Effector CD8-positive, alpha-beta T cell (primary cell): ENCODE measurements at regions not wholly inside any gene's neighbourhood (a gene's known extent, or its start where the extent isn't known, plus 50 kb on each side); places are given as distances from the start of the nearest gene placed in this dataset.
"Not testable (repeated sequence)": the region's sequence is repeated elsewhere in the genome, so short reads cannot be mapped to it uniquely, and the experiment has no call there.

ENCODE experiments used
- DNase-seq: peaks from one replicate; lab custom pipeline; 2025; lab: John Stamatoyannopoulos, UW

DNA sequence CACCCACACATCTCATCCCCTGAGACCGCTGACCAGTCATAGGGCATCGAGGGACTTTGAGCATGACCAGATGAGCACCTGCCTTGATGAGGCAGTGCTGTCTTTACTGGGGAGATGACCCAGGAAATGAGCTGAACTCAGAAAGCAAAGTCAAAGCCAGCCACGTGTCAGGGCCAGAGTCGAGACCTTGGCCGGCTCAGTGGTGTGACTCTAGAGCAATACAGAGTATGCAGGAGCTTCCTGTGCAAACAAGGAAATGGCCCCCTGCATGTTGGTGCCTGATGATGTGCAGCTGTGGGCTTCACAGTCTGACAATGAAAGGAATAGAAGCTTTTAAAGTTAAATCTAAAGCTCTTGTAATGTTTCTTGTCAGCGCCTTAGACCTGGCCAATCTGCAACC is 332.9 kb downstream of the PCNX1 start:
- DNase-seq: no peak

DNA sequence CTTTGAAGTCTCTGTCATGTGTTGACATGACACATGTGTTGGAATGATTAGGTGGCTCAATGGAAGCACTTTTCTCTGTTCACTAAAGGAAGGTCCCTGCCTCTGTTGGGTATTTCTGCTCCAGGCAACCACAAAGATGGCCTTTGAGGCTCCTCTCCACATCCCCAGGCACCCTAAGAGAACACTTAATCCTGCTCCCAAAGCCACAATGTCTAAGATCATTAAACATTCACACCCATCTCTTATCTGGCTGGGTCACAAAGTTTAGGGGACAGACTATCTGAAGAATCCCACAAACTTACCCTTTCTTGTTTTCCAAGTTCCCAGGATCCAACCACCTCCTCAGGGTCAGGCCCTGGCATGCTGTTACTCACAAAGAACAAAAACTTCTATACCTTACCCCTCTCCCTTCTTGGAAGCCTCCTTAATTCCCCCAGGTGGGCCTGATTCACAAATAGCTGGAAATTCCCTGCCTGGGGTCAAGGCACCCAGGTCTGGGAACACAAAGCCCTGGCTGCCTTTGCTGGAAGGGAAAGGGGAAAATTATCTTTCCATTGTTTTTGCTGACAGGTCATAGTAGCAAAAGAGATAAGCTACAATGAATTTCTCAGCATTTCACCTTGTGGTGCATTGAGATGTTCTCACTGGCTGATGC is 333.7 kb downstream of the PCNX1 start:
- no peak for DNase-seq

DNA sequence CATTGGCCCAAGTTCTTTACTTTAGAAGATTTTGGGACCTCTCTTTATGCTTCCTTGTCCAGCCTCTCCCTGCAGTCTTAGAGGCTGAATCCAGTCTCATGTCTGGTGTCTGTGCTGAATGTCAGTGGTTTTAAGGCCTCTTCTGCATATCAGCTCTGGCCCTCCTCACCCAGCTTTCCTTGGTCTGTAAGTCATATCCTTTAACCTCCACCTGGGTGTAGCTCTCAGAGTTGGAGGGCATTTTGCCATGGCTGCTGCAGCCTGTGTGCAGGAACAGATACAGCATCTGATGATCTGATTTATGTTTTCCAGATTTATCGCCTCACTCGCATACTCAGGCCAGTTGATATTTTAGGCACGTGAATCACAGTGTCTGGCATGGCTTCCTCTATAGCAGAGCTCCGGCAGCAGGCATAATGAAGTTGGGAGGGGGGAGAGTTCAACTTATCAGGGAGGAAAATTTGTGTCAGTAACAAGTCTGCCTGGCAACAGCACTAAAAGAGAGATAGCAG is 335.0 kb downstream of the PCNX1 start:
- DNase-seq: no peak

DNA sequence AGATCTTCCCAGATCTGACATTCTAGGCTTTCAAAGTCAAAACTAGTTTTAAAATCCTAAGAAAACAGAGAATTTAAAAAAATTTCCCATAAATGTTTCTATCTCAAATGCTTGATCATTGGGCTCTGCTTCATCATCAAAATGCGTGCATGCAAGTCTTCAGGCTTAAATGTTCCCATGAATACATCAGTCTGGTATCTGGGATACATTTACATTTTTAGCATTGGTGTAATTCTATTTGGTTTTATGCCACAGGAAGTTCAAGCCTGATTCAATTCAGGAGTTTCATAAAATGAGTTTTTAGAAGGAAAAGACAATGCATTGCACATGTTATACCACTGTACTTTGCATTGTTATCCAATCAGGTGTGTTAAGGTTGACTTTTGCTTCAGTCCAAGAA is 336.4 kb downstream of the PCNX1 start:
- DNase-seq: no peak

DNA sequence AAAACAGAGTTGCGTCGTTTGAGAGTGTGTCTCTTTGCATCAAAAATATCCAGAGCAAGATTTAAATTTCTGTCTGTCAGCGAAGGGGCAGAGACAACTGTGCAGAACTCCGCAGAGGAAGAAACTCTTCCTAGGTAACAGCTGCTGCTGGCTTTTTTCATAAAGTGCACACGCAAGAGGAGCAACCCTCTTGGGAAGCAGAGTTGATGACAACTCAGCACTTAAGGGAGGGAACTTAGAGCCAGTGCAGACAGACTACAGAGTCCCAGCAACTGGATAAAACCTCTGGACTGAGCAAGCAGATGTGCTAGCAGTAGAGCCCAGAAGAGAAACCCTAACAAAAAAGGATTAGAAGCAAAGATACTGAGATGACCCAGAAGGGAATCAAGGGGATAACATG is 337.1 kb downstream of the PCNX1 start:
- no peak for DNase-seq

DNA sequence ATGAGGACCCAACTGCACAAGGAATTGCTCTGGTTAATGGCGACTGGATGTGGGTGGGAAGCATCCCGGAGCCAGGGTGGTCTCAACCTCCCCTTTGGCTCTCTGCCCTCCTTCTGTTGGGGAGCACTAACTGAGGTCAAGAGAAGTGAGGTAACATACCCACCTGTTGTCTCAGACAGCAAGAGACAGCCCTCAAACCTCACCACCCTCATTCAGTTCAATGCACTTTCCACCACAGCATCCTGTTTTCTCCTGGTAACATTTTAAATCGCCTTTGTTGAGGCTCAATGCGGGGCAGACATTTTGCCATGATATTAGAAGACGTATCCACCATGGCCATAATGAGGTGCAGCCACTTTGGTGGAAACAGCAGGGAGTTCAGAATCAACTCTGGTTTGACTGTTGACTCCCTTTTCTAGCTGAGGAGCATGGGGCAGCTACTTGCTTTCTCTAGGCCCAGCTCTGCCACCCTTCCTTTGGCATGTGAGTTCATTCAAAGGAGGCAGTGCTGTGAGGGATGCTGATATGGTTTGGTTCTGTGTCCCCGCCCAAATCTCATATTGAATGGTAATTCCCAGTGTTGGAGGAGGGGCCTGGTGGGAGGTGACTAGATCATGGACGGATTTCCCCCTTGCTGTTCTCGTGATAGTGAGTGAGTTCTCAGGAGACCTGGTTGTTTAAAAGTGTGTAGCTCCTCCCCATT is 338.6 kb downstream of the PCNX1 start:
- no peak for DNase-seq

DNA sequence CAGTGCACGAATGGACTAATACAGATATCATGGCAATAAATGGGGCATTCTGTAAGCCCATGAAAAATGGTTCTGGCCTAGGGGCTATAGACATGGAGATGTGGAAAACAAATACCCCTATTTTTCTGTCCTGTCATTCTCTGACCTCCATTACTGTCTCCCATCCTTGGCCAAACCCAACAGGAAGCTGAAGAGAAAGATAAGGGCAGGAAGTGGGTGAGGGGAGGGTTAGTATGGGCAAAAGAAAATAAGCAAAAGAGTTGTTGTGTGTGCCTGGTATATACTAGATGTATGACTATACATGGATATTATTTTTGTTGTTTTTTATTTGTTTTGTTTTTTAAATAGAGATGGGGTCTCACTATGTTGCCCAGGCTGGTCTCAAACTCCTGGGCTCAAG is 339.3 kb downstream of the PCNX1 start:
- DNase-seq: no peak

GRCh38 chr14:71247106-71247505 is 339.8 kb downstream of the PCNX1 start:
- DNase-seq: no peak

- DNase-seq: no peak
Observed at GRCh38 chr14:71248194-71248593, 340.9 kb downstream of the PCNX1 start.

DNA sequence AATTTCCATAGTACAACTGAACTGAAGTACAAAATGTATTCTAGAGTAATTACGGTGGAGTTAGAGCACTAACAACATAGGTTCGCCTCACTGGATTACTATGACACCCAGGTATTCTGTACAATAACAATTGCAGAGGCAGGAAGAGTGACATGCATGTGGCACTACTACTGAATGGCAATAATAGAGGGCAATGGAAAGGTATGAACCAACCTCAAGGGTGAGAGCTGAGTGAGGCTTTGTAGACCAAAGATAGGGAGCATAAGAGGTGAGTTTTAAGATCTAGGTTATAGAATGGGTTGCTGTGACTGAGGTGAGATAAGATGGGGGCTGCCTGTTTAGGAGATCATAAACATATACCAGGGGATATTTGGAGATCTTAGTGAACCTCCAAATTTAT is 343.1 kb downstream of the PCNX1 start:
- DNase-seq: no peak

GRCh38 chr14:71250791-71251190 is 343.5 kb downstream of the PCNX1 start:
- DNase-seq: no peak

DNA sequence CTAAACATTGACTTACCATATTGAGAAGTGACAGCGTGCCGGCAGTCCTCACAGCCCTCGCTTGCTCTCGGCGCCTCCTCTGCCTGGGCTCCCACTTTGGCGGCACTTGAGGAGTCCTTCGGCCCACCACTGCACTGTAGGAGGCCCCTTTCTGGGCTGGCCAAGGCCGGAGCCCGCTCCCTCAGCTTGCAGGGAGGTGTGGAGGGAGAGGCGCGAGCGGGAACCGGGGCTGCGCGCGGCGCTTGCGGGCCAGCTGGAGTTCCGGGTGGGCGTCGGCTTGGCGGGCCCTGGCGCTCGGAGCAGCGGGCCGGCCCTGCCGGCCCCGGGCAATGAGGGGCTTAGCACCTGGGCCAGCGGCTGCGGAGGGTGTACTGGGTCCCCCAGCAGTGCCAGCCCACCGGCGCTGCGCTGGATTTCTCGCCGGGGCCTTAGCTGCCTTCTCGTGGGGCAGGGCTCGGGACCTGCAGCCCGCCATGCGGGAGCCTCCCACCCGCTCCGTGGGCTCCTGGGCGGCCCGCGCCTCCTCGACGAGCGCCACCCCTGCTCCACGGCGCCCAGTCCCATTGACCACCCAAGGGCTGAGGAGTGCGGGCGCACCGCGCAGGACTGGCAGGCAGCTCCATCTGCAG is 346.9 kb downstream of the PCNX1 start:
- not testable (repeated sequence) for DNase-seq

DNA sequence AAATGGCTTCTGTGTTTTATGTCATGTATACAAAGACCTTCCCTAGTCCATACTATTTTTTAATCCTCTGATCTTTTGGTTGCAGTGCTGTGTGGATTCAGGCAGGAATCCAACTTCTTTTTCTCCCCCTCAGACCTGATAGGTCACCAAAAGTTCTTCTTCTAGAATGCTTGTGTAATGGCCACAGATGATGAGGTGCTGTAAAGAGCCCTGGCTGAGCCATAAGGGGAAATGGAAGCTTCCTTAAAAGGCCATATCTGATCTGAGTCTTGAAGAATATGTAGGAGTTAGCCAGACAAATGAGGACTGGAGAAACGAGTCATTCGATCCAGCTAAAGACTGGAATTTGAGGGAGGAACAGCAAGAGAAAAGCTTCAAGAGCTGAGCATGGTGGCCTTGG is 353.9 kb downstream of the PCNX1 start:
- no peak for DNase-seq

DNA sequence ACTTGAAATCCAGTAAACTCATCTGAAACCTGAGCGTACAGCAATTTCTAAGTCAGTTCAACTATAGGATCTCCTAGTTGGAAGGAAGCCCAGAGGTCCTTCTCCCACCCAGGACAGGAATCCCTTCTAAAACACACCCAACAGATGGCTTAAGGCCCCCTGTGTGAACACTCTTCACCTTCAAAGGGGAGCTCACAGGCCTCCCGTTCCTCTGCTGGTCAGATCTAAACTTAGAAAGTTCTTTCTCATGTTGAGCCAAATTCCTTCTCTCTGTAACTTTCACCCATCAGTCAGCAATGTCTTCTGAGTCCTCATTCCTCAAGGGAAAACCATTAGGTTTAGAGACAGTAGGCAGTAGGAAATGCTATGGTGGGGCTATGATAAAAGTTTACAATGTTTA is 355.2 kb downstream of the PCNX1 start:
- DNase-seq: no peak

GRCh38 chr14:71264260-71264659 is 357.0 kb downstream of the PCNX1 start:
- DNase-seq: no peak

DNA sequence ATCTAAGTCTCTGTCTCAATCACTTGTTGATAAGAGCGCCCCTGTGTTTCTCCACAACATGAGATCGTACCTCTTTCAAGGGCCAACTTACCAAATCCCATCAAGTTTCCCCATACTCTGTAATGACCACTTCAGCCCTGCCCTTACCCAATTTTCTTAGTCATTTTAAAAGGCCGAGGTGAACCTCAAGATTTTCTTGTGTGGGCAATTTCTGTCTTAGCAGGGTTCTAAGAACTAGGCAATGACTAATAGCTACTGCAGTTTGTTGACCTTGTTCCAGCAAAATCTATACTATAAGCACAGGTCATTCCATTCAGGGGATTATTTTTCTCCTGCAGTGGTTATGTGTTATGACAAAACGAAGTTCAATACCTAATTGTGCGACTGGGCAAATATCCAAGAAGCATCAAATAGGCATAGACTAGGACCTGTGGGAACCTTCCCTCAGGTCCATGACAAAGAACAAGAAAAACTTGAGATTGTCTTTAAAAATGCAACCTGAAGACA is 359.8 kb downstream of the PCNX1 start:
- no peak for DNase-seq

- DNase-seq: no peak
Observed at GRCh38 chr14:71267691-71268090, 360.4 kb downstream of the PCNX1 start.

DNA sequence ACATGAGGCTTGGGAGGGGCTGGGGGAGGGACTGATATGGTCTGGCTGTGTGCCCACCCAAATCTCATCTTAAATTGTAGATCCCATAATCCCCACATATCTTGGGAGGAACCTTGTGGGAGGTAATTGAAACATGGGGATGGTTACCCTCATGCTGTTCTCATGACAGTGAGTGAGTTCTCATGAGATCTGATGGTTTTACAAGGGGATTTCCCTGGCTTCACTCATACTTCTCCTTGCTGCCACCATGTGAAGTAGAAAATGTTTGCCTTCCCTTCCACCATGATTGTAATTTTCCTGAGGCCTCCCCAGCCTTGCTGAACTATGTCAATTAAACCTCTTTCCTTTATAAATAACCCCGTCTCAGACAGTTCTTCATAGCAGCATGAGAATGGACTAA is 362.9 kb downstream of the PCNX1 start:
- no peak for DNase-seq

DNA sequence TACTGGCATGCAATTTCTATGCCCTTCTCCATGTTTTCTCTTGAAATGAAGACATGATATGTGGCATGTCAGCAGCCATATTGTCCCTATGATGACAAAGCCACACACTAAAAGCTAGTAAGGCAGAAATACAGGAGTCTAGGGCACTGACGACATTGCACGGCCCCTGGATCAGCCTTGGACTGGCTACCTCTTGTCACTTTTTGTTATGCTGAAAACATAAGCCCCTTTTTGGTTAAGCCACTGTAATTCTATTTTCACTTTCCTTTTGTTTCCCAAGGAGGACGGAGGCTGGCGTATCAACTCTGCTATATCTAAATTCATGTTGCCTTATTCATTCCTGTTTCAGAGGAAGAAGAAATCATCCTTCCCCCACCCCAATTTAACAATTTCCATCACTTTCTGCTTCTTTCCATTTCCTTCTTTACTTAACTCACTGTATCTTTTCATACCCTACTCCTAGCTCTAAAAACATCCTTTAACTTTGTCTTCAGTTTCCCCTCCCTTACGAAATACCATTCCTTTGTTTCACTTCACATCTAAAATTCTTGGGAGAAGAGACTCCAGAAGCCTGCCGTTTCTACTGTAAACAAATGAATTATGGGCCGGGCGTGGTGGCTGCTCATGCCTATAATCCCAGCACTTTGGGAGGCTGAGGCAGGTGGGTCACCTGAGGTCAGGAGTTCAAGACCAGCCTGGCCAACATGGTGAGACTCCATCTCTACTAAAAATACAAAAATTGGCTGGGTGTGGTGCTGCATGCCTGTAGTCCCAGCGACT is 364.1 kb downstream of the PCNX1 start:
- no peak for DNase-seq

DNA sequence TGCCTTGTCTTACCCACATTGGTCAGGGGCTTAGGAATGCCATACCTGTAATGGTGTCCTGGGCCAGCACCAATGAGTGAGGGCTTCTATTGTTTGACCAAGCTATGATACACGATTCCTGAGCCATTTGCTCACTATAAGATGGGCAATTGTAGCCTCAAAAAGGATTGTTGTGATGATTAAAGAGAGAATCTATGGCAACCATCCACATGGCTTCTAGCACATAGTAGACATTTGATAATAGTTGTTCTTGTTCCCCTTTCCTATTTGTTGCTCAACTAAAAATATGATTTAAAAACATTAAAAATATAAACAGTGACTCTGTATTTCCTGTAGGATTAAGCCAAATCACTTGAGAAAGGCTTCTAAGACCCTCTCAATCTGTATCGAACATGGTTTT is 366.1 kb downstream of the PCNX1 start:
- DNase-seq: no peak

DNA sequence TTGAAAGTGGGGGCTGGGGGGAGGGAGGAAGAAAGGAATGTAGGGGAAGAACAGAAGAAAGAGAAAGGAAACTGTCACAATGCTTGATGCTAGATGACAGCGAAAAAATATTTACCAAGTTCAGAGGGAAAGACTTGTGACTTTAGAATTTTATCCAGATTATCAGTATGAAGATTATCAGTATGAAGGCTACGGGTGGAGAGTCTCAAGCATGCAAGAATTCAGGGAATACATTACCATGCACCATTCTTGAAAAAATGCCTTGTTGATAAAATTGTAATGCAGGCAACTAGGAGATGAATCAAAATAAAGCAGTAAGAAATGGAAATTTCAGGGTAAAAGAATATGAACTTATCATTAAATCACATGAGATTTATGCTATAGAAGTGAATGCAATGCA is 376.8 kb downstream of the PCNX1 start:
- DNase-seq: no peak

- no peak for DNase-seq
Observed at GRCh38 chr14:71286126-71286525, 378.9 kb downstream of the PCNX1 start.
